HEK293 (cell line): ENCODE measurements at regions not wholly inside any gene's neighbourhood (a gene's known extent, or its start where the extent isn't known, plus 50 kb on each side); places are given as distances from the start of the nearest gene placed in this dataset.

ENCODE experiments used
- CTCF ChIA-PET: fragments of 350-600 bp; formaldehyde crosslinking; extraction: SDS; loops from one replicate; lab custom pipeline; 2021; ENCODE audit warnings: antibody characterized with exemption; lab: Yijun Ruan, JAX
- POLR2A ChIA-PET: fragments of 300-600 bp; formaldehyde crosslinking; extraction: SDS; loops from one replicate; lab custom pipeline; 2020; ENCODE audit warnings: antibody characterized with exemption, inconsistent platforms; lab: Yijun Ruan, JAX
- H3K27ac ChIP-seq: fragments of 200-500 bp; sonication (Bioruptor generic); 2 replicates; pipeline ENCODE4 v1.5.1; 2014; ENCODE audit warnings: low read depth, low read length, control low read depth, inconsistent platforms; ENCODE audit errors: extremely low read depth
- H3K36me3 ChIP-seq, 2 experiments: fragments of 200-500 bp in 1 of 2; sonication (Bioruptor generic) in 1 of 2; 1 replicate in 1 of 2; 2 replicates in 1 of 2; pipeline ENCODE4 v1.5.1; 2014 to 2017; ENCODE audit warnings: inconsistent platforms in 2 of 2, low read length in 2 of 2; ENCODE audit not compliant: control insufficient read depth in 2 of 2, insufficient read depth in 1 of 2
- H3K4me1 ChIP-seq: fragments of 200-500 bp; sonication (Bioruptor generic); 2 replicates; pipeline ENCODE4 v1.5.1; 2014; ENCODE audit warnings: mild to moderate bottlenecking, low read length, inconsistent platforms; ENCODE audit not compliant: control insufficient read depth, insufficient read depth
- H3K4me3 ChIP-seq: 2 replicates; pipeline ENCODE4 v1.5.1; 2011; ENCODE audit warnings: low read depth, mild to moderate bottlenecking, control low read depth, low read length, moderate library complexity
- H3K9me3 ChIP-seq: fragments of 200-500 bp; sonication (Bioruptor generic); 2 replicates; pipeline ENCODE4 v1.5.1; 2014; ENCODE audit warnings: low read depth, low read length, inconsistent platforms; ENCODE audit not compliant: control insufficient read depth, insufficient read depth
- EGR2 ChIP-seq: fragments of 450-650 bp; formaldehyde crosslinking; IDR thresholded peaks from 2 replicates; pipeline ENCODE4 v1.5.1; 2016; ENCODE audit warnings: low read depth, missing biosample characterization, missing genetic modification characterization
- FEZF1 ChIP-seq: fragments of 450-650 bp; formaldehyde crosslinking; IDR thresholded peaks from 2 replicates; pipeline ENCODE4 v1.5.1; 2016; ENCODE audit warnings: missing biosample characterization, missing genetic modification characterization
- HOXD13 ChIP-seq: sonication (generic); formaldehyde crosslinking; IDR thresholded peaks from 2 replicates; pipeline ENCODE4 v1.8.0; 2022; ENCODE audit warnings: missing genetic modification reagents, borderline replicate concordance
- KLF9 ChIP-seq: fragments of 450-650 bp; formaldehyde crosslinking; IDR thresholded peaks from 2 replicates; pipeline ENCODE4 v1.5.1; 2016; ENCODE audit warnings: missing biosample characterization, missing genetic modification characterization, low read depth
- MEIS1 ChIP-seq: sonication (generic); formaldehyde crosslinking; IDR thresholded peaks from 2 replicates; pipeline ENCODE4 v1.8.1; 2022; ENCODE audit warnings: missing genetic modification reagents, mild to moderate bottlenecking, borderline replicate concordance
- PRDM2 ChIP-seq: fragments of 450-650 bp; formaldehyde crosslinking; IDR thresholded peaks from 2 replicates; pipeline ENCODE4 v1.5.1; 2016; ENCODE audit warnings: missing biosample characterization, missing genetic modification characterization, borderline replicate concordance
- TRIM28 ChIP-seq: IDR thresholded peaks from 2 replicates; pipeline ENCODE4 v1.6.1; 2011; ENCODE audit warnings: low read length, control low read depth, borderline replicate concordance
- ZBTB1 ChIP-seq: fragments of 450-650 bp; formaldehyde crosslinking; IDR thresholded peaks from 2 replicates; pipeline ENCODE4 v1.5.1; 2016; ENCODE audit warnings: missing biosample characterization, missing genetic modification characterization
- ZBTB21 ChIP-seq: fragments of 450-650 bp; formaldehyde crosslinking; IDR thresholded peaks from 2 replicates; pipeline ENCODE4 v1.5.1; 2017; ENCODE audit warnings: missing biosample characterization, missing genetic modification characterization
- ZBTB6 ChIP-seq: fragments of 450-650 bp; formaldehyde crosslinking; IDR thresholded peaks from 2 replicates; pipeline ENCODE4 v1.5.1; 2017; ENCODE audit warnings: missing biosample characterization, missing genetic modification characterization
- ZNF223 ChIP-seq: fragments of 450-650 bp; formaldehyde crosslinking; IDR thresholded peaks from 2 replicates; pipeline ENCODE4 v1.5.1; 2016; ENCODE audit warnings: missing biosample characterization, missing genetic modification characterization
- ZNF23 ChIP-seq: fragments of 450-650 bp; formaldehyde crosslinking; IDR thresholded peaks from 2 replicates; pipeline ENCODE4 v1.5.1; 2016; ENCODE audit warnings: missing biosample characterization, missing genetic modification characterization, borderline replicate concordance
- ZNF324 ChIP-seq: fragments of 450-650 bp; formaldehyde crosslinking; IDR thresholded peaks from 2 replicates; pipeline ENCODE4 v1.5.1; 2016; ENCODE audit warnings: missing biosample characterization, missing genetic modification characterization
- ZNF335 ChIP-seq: fragments of 450-650 bp; formaldehyde crosslinking; conservative IDR thresholded peaks from 2 replicates; pipeline ENCODE4 v1.5.1; 2016; ENCODE audit warnings: missing biosample characterization, missing genetic modification characterization
- ZNF394 ChIP-seq: fragments of 450-650 bp; formaldehyde crosslinking; IDR thresholded peaks from 2 replicates; pipeline ENCODE4 v1.5.1; 2016; ENCODE audit warnings: missing biosample characterization, missing genetic modification characterization, mild to moderate bottlenecking, moderate library complexity, borderline replicate concordance
- ZNF423 ChIP-seq: fragments of 450-650 bp; formaldehyde crosslinking; IDR thresholded peaks from 2 replicates; pipeline ENCODE4 v1.5.1; 2016; ENCODE audit warnings: missing biosample characterization, missing genetic modification characterization
- ZNF510 ChIP-seq: fragments of 450-650 bp; formaldehyde crosslinking; IDR thresholded peaks from 2 replicates; pipeline ENCODE4 v1.5.1; 2018; ENCODE audit warnings: mild to moderate bottlenecking, missing genetic modification characterization, missing biosample characterization; ENCODE audit not compliant: insufficient replicate concordance
- ZNF544 ChIP-seq: fragments of 450-650 bp; formaldehyde crosslinking; IDR thresholded peaks from 2 replicates; pipeline ENCODE4 v1.5.0; 2017; ENCODE audit warnings: missing biosample characterization, missing genetic modification characterization
- ZNF571 ChIP-seq: fragments of 450-650 bp; formaldehyde crosslinking; IDR thresholded peaks from 2 replicates; pipeline ENCODE4 v1.5.0; 2017; ENCODE audit warnings: missing biosample characterization, missing genetic modification characterization
- ZNF585B ChIP-seq: fragments of 450-650 bp; formaldehyde crosslinking; IDR thresholded peaks from 2 replicates; pipeline ENCODE4 v1.5.1; 2016; ENCODE audit warnings: missing biosample characterization, missing genetic modification characterization
- ZNF629 ChIP-seq: fragments of 450-650 bp; formaldehyde crosslinking; IDR thresholded peaks from 2 replicates; pipeline ENCODE4 v1.5.1; 2017; ENCODE audit warnings: missing biosample characterization, missing genetic modification characterization
- ZNF670 ChIP-seq: fragments of 450-650 bp; formaldehyde crosslinking; IDR thresholded peaks from 2 replicates; pipeline ENCODE4 v1.5.1; 2016; ENCODE audit warnings: missing biosample characterization, missing genetic modification characterization, low read depth
- ZNF747 ChIP-seq: fragments of 450-650 bp; formaldehyde crosslinking; IDR thresholded peaks from 2 replicates; pipeline ENCODE4 v1.5.1; 2016; ENCODE audit warnings: missing biosample characterization, missing genetic modification characterization
- ZSCAN16 ChIP-seq: fragments of 450-650 bp; formaldehyde crosslinking; IDR thresholded peaks from 2 replicates; pipeline ENCODE4 v1.5.1; 2016; ENCODE audit warnings: missing biosample characterization, missing genetic modification characterization
- TF ChIP-seq, protein P1 (sequence below): fragments of 450-650 bp; formaldehyde crosslinking; IDR thresholded peaks from 2 replicates; pipeline ENCODE4 v1.5.1; 2016; ENCODE audit warnings: missing biosample characterization, missing genetic modification characterization
- TF ChIP-seq, protein P2 (sequence below): fragments of 450-650 bp; formaldehyde crosslinking; IDR thresholded peaks from 2 replicates; pipeline ENCODE4 v1.5.1; 2017; ENCODE audit warnings: missing biosample characterization, missing genetic modification characterization

- ChIA-PET CTCF (interaction anchor here (0.6 to 0.7 kb wide), 2 partner anchors 456 to 682 kb away, joined by 3 read pairs; no protein-coding TSS in a partner anchor), POLR2A (no interaction called here)
- Histone ChIP-seq H3K9me3 (no peaks in the 10 kb centered on the region), H3K4me3 (no peak overlapping the region), H3K27ac (no peak overlapping the region), H3K36me3 (no peaks in the 10 kb centered on the region), H3K4me1 (no peaks in the 10 kb centered on the region)
- TF ChIP-seq ZNF23: no peak
- TF ChIP-seq FEZF1 (tag by site-specific recombination): no peak
- TF ChIP-seq, protein P1, sequence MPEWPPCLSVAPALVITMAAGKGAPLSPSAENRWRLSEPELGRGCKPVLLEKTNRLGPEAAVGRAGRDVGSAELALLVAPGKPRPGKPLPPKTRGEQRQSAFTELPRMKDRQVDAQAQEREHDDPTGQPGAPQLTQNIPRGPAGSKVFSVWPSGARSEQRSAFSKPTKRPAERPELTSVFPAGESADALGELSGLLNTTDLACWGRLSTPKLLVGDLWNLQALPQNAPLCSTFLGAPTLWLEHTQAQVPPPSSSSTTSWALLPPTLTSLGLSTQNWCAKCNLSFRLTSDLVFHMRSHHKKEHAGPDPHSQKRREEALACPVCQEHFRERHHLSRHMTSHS (tag by site-specific recombination): no peak
- no peak for TF ChIP-seq TRIM28
- TF ChIP-seq PRDM2 (tag by site-specific recombination): no peak
- no peak for TF ChIP-seq ZBTB1 (tag by site-specific recombination)
- TF ChIP-seq ZNF670: no peak
- no peak for TF ChIP-seq KLF9 (tag by site-specific recombination)
Measured at GRCh38 chr2:203809991-203810510, 57.5 kb upstream of the CTLA4 start.

DNA sequence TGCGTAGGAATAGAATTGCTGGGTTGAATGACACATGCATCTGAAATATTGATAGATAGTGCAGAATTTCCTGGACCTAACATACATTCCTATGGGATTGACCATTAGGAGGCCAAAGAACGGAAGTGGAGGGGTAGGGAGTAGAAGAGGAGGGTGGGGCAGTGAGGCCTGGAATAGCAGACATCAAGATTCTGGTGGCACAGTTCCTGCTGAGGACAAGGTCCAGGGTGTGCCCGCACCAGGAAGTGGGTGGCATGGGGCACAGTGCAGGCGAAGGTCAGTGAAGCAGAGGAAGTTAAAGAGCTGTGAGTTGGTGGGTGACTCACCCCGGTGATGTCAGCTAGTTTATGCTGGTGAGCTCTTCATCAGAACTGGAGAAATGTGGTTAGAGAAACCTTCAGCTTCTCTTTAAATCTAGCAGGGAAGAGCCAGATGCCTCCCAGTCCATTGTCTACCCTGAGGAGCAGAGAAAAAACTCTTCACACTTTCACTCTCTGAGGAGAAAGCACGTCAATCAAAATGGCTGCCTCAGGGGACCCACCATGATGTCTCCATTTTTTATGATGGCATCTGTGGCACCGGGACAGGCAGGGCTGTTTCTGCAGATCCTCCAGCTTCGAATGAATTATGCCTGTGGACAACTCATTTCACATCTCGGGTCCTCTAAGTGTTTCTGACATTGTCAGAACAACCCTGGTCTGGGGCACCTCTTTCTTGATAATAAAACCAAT is 55.9 kb upstream of the CTLA4 start:
- no peak overlapping the region for H3K4me3 ChIP-seq
- ChIA-PET CTCF (interaction anchor here (0.5 to 0.7 kb wide), 2 partner anchors 487 to 634 kb away, joined by 3 read pairs; no protein-coding TSS in a partner anchor), POLR2A (interaction anchor here (0.9 kb wide), 1 partner anchor 573 kb away, joined by 3 read pairs; the partner anchor contains the start of gene CYP20A1)
- no peaks in the 10 kb centered on the region for H3K36me3 ChIP-seq
- H3K4me1 ChIP-seq: no peaks in the 10 kb centered on the region
- no peak overlapping the region for H3K27ac ChIP-seq
- no peaks in the 10 kb centered on the region for H3K9me3 ChIP-seq
- TF ChIP-seq ZNF394 (tag by site-specific recombination) (peak; percentile 83), ZNF544 (tag by site-specific recombination) (no peak), ZSCAN16 (tag by site-specific recombination) (no peak), ZNF571 (tag by site-specific recombination) (no peak), ZNF223 (tag by site-specific recombination) (peak; percentile 60; the same call in 1 of the 2 replicates), ZNF510 (tag by site-specific recombination) (no peak), ZNF747 (tag by site-specific recombination) (no peak), MEIS1 (CRISPR knock-in tag) (no peak), ZNF335 (tag by site-specific recombination) (peak; percentile 38; the same call in 1 of the 2 replicates), ZBTB21 (tag by site-specific recombination) (peak; percentile 53; the same call in 1 of the 2 replicates), HOXD13 (CRISPR knock-in tag) (no peak), ZBTB6 (tag by site-specific recombination) (no peak), EGR2 (tag by site-specific recombination) (peak; percentile 40; the same call in 1 of the 2 replicates), ZNF629 (tag by site-specific recombination) (peak; percentile 71), ZNF423 (tag by site-specific recombination) (no peak), ZNF585B (tag by site-specific recombination) (no peak), ZNF324 (tag by site-specific recombination) (0 out of 2 replicates have a peak, but pooled peaks have one; percentile 21)
- TF ChIP-seq, protein P2, sequence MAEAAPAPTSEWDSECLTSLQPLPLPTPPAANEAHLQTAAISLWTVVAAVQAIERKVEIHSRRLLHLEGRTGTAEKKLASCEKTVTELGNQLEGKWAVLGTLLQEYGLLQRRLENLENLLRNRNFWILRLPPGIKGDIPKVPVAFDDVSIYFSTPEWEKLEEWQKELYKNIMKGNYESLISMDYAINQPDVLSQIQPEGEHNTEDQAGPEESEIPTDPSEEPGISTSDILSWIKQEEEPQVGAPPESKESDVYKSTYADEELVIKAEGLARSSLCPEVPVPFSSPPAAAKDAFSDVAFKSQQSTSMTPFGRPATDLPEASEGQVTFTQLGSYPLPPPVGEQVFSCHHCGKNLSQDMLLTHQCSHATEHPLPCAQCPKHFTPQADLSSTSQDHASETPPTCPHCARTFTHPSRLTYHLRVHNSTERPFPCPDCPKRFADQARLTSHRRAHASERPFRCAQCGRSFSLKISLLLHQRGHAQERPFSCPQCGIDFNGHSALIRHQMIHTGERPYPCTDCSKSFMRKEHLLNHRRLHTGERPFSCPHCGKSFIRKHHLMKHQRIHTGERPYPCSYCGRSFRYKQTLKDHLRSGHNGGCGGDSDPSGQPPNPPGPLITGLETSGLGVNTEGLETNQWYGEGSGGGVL (tag by site-specific recombination): no peak
